Endothelial cell of hepatic sinusoid (primary cell): ENCODE measurements at regions not wholly inside any gene's neighbourhood (a gene's known extent, or its start where the extent isn't known, plus 50 kb on each side); places are given as distances from the start of the nearest gene placed in this dataset.
"Not testable (repeated sequence)": the region's sequence is repeated elsewhere in the genome, so short reads cannot be mapped to it uniquely, and the experiment has no call there.

Source experiments
- in situ Hi-C: cut with HindIII; loops from 2 replicates; pipeline ENCODE4 v1.10.0; 2017; ENCODE audit warnings: low sequenced_read_pairs

DNA sequence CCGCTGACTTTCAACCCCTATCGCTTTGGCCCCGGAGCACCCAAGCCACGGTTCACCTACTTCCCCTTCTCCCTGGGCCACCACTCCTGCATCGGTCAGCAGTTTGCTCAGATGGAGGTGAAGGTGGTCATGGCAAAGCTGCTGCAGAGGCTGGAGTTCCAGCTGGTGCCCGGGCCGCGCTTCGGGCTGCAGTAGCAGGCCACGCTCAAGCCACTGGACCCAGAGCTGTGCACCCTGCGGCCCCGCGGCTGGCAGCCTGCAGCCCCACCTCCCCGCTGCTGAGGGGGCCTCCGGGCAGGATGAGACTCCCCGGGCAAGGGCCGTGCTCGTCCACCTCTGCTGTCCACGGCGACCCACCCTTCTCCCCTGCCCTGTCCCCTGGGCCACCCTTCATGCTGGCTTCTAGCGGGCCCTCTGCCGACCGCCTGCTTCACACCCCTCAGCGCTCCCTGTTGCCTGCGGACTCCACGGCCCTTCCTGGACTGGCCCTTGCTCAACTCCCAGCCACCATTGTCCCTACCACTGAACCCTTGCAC lies 92.2 kb upstream of the TRABD2B start:
- in situ Hi-C loops = loop anchor here (10.0 kb wide), 1 partner anchor 55 kb away; no protein-coding TSS in a partner anchor

DNA sequence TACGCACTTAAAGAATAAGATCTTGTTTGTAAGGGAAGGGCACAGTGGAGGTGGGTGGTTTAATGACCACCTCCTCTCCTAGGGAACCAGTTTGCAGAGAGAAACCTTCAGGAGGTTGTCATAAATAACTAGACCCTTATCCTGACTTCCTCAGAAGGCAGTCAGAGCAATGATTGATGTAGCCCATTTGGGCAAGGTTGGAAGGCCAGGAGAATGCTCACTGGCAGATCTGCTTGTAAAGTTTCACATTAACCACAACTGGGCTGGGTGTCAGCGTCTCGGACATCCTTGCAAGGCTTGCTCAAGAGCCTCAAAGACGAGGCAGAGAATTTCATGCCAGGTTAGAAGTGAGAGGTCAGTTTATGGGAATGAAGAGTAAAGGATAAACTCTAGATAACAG lies 87.6 kb upstream of the TRABD2B start:
- in situ Hi-C loops = loop anchor here (10.0 kb wide), 1 partner anchor 60 kb away; no protein-coding TSS in a partner anchor

DNA sequence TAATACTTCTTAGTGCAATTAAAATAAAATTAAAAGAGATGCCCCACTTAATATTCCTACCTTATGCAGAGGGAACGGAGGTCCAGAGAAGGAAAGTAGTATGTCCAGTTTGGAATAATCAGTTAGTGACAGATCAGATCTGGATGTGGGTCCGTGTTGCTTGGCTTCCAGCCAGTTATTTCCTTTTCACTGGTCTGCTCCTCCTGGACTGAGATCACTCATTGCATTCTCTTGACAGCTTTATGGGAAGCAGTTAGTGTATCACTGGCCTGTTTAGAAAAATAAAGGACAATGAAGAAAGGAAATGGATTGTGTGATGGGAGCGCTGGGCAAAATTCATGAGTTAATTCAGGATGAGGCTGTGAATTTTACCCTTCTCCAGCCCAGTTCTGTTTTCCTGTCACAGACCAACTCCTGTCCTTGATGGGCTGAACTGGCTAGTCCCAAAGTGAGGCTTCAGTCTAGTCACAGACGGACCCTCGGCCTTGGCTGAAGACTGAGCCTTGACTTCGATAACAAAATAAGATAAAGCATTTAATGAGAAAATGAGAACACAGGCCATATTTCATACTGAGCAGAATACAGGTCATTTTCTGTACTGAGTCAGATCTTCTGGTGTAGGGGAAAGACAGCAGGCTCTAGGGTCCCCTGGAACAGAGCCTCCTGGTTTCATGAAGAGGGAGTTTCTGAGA lies 85.2 kb upstream of the TRABD2B start:
- in situ Hi-C loops = loop anchor here (10.0 kb wide), 1 partner anchor 62 kb away; no protein-coding TSS in a partner anchor

DNA sequence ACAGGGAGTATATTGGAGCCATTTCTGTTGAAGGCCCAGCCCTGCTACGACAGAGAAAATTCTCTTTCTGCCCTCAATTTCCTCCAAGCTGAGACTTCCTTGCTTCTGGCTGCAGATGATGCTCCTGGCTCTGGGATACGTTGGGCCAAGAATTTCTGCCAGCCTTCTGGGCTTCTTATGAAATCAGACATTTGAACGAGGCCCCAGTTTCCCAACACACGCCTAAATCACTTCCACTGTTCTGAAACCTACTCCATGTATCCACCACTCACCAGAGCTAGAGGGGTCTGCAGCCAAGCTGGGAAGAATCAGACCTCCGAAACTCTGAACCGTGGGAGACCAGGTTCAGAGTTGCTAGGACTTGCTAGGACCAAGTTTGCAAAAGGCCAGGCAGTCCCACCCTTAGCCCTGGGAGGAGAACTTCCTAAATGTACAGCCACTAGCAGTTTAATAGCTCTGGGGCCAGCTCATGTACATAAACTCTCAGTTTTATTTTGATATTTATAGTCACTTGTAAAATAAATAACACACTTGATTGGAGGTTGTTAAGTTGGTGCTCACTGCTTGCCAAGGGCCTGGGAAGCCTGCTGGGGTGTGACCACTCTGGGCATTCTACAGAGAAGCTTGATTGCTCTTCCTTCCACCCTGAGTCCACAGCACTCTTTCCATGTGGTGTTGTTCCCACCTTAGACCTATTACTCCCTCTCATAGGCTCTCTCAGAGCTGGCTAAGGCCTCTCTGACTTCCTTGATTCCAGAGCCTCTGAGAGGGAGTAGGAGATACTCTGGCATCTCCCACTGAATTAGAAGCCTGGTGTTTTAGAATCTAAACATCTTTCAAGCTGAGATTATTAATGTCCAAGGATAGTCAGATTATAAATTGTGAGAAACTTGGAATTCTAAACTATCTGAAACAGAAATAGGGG lies 83.4 kb upstream of the TRABD2B start:
- in situ Hi-C loops = loop anchor here (10.0 kb wide), 1 partner anchor 64 kb away; no protein-coding TSS in a partner anchor

DNA sequence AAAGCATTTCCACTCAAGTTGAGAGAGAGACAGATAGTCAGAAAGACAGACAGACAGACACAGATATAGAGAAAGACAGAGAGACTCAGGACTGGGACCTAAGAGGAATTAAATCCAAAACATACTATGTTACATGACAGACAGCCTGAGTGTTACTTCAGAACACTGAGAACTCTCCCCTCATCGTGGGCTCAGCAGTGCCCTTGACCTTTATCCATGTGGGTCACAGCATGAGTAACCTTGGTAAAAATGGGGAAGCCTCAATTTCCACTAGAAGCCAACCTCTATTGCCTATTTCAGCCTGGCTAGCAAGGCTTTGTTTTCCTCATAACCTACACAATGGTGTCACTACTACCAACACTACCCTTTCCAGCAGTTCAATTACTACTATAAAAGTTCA lies 81.9 kb upstream of the TRABD2B start:
- in situ Hi-C loops = no loop called here

DNA sequence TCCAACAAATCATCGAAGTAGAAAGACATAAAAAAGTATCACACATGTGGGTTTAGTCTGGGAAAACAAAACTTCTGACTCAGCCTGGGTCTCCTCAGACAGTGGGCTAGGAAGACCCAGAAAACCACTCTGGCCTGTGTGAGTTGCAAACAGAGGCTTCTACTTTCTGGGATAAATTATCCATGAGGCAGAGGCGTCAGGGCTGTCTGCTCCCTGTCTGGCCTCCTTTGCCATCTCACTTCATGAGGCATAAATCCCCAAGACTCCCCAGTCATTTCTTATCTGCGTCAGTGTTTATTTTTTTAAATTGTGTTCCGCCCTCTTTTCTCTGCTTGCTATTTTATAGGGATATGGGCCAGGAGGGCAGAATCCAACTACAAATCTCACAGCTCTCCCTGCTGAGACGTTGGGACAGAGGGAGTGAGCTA lies 80.6 kb upstream of the TRABD2B start:
- in situ Hi-C loops = no loop called here

DNA sequence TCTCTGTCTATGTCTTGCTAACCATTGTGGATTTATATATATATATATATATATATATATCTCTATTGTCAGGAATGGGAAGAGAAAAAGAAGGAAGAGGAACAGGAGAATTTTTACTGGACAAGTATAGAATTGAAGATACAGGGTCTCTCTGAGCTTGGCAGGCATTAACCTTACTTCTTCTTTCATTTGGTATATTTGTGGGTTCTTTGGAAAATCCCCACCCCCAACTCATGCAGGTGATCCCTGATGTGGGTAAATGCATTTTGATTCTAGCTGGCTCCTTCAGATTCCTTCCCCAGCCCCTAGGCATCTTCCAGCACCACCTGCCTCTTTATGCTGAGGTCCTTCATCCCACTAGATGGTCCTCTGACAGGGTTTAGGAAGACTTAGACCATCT lies 78.8 kb upstream of the TRABD2B start:
- in situ Hi-C loops = no loop called here

DNA sequence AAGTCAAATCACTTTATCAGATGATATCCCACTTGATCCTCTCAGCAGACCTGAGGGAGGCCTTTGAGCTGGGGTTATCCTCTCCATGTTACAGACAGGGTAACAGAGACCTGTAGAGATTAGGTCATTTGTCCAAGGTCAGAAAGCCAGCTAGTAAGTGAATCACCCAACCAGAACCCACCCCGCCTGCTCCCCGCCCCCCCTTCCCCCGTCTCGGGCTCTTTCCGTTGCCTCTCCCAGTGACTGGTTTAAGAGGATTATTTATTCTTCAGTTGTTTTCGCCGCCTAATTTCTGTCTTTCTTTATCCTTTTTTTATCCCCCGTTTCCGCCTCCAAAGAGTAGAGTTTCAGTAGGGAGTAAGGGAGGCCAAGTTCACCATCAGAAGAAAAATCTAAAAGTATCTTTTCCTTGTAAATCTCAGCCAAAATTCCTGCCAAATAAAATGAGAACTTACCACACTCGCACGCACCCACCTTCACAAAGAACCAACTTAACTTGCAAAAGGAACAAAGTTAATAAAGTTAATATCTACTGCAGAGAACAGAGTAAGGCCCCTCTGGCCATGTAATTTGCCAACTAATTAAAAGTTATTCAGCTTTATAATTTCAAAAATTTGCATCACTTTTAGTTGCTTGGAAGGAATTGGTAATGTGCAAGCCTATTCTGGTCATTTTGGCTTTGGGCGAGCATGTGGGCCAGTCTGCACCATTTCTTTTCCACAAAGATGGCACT lies 76.8 kb upstream of the TRABD2B start:
- in situ Hi-C loops = no loop called here

DNA sequence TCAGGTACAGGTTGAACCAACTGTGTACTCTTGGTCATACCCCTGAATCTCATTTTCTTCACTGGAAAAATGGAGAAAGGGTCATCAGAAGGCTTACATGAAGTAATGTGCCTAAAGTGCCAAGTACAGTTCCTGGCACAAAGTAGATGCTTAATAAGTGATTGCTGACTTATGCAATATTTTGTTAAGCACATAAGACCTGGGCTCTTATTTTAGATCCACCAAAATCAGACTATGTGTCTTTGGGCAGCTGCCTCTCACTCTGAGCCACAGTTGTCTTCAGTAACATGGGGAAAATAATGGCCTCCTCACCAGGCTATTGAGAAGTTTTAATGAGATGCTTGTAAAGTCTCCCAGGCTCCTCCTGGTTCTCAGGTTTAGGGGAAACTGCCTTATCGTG lies 74.3 kb upstream of the TRABD2B start:
- in situ Hi-C loops = no loop called here

DNA sequence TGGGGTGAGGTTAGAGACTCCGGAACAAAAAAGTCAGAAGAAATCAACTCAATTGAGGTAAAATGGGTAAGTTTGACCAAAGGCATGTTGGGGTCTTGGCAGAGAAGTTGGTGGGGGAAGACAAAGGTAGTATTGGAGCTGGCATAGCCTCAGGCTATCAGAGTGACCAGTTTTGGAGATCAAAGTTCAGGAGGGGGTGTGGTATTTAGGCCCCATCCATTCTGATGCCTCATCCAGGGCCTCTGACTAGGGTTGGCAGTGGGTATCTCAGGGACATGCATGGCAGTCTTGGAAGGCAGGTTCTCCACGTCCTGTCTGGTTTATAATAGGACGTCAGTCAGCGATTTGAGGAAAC lies 73.2 kb upstream of the TRABD2B start:
- in situ Hi-C loops = no loop called here

DNA sequence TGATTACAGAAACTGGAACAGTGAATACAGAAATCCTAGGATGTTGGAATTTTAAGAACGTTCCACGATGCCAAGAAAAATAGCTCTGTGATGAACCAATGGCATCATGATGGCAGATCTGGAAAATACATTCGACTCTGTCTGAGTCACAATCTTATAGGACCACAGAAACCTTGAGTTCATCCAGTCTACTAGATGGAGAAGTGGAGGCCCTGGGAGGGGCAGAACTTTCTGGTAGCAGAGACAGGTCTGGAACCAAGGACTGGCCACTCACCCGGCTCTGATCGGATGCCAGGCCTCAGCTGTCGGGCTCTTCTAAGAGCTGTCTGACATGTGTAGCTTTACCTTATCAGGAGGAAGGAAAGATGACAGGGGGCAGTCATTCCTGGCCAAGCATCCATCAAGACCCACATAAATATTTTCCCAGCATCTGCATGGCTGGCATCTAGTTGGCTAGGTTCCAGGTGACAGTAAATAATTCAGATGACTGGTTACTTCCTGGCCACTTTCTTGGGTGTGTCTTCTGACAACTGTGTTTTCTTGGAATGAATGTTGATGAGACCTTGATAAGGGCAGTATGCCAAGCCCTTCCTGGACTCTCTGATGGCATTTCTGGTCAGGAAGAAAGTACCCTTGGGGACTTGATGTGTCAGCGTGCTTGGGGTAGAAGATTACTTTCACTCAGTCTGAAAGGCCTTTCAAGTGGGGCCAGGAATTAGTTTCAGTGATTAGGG lies 72.6 kb upstream of the TRABD2B start:
- in situ Hi-C loops = no loop called here

DNA sequence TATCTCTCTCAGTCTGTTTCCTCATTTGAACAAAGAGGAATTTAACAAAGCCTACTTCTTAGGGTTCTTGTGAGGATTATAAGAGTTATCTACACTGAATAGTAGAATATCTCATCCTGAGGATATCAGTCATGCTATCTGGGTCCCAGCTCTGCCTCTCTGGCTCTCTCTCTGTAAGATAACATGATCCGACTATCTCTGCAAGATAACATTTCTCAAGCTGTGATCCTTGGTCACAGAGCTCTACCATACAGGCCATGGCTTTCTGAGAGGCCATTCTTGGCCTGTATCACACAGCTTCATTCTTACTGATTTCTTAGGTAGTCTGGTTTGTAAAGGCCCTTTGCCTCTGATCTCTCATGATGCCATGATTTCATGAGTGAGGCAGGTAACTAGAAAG lies 71.0 kb upstream of the TRABD2B start:
- in situ Hi-C loops = no loop called here

DNA sequence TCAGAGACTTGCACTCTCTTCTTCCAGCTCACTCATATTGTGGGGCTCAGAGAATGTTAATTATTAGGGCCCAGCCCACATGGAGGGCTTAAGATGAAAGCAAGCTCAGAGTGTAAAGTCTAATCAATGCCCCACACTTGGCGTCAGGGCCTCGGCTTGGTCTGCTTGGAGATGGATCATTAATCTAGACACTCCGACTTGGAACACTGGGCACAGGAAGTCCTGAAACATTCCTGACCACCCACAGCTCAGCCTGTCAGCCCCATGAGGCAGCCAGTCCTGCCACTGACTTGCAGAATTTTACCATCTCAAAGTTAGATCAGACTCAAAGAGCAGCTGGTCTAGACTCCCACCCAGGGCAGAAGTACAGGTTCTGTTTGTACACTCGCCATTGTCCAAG lies 69.8 kb upstream of the TRABD2B start:
- in situ Hi-C loops = no loop called here

DNA sequence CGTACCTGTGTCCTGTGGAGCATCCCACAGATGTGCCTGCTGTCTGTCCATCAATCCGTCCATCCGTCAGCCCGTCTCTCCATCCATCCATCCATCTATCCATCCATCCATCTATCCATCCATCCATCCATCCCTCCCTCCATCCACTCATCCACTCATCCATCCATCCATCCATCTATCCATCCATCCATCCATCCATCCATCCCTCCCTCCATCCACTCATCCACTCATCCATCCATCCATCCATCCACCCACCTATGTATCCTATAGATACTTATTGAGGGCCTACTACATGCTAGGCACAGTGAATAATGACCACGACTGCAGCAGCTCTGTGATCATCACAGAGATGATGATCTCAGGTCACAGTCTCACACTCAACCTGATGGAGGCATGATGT lies 67.5 kb upstream of the TRABD2B start:
- in situ Hi-C loops = not testable (repeated sequence)

DNA sequence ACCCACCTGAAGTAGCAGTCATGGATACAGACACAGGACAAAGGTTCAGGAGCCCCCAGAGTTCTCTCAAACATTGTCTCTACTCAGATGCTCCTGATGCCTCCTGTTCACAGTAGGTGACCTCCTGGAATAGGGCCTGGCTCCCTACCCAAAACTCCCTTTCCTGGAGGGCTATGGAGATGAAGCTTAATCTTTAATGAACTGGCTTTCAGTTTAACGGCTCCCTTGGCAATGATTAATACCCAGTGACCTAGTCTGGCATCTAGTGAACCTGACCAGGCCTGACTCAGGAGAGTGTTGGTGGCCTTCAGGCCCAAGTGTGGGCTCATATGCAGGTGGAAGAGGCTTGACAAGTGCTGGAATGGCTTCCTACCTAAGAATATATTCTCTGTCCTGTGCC lies 65.2 kb upstream of the TRABD2B start:
- in situ Hi-C loops = no loop called here

DNA sequence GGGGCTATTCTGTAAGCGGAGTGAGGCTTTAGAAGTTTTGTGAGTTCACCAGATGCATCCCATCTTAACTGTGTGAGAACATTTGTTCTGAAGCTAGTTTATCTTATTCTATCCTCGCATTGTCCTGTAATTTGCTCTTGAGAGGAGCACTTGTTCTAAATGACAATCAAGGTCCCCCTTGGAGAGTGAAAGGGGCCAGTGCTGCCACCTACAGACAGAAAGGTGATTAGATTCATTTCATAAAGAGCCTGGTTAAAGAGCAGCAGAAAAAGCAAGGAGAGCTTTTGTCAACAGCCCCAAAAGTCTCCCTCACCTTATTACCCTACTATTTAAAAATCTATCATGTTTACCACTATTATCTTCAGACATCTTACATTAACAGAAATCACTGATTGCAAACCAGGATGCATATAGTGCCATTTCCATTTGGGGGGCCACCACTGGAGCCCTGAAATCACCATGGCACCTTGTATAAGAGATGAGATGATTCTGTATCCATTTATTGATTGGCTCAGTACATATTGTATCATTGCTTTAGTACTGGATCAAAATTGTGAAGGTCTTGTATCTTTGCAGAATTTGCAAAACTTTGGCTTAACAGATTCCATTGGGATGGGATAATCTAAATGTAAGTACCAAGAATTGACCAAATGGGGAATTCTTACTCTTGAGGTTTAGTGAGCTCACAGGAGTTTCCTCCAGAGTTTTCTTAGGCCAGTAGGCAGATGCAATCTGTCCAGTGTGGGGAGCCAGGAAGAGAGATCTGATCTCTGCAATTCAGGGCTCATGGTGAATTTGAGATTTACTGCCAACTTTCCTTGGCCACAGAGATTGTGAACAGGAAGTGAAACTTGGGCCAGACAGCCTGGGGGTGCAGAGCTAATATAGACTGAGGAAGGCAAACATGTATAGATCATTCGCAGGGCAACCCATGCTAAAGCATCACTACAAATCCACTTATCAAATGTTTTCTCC lies 64.3 kb upstream of the TRABD2B start:
- in situ Hi-C loops = no loop called here

DNA sequence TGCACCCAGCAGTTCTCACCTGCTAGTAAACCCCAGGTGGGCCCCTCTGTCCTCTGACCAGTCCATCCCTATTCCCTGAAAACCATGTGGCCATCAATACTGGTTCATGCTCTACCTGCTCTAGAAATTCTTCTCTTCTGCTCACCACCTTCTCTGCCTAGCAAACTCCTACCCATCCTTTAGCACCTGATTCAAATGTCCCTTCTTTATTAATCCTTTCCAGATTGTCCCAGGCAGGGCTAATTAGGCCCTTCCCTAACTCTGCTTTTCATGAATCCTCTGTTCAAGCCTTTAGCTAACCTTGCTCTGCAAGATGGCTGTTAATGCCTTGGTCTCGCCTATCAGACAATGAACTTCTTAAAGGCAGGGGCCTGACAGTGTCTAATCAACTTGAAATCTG lies 62.1 kb upstream of the TRABD2B start:
- in situ Hi-C loops = no loop called here

DNA sequence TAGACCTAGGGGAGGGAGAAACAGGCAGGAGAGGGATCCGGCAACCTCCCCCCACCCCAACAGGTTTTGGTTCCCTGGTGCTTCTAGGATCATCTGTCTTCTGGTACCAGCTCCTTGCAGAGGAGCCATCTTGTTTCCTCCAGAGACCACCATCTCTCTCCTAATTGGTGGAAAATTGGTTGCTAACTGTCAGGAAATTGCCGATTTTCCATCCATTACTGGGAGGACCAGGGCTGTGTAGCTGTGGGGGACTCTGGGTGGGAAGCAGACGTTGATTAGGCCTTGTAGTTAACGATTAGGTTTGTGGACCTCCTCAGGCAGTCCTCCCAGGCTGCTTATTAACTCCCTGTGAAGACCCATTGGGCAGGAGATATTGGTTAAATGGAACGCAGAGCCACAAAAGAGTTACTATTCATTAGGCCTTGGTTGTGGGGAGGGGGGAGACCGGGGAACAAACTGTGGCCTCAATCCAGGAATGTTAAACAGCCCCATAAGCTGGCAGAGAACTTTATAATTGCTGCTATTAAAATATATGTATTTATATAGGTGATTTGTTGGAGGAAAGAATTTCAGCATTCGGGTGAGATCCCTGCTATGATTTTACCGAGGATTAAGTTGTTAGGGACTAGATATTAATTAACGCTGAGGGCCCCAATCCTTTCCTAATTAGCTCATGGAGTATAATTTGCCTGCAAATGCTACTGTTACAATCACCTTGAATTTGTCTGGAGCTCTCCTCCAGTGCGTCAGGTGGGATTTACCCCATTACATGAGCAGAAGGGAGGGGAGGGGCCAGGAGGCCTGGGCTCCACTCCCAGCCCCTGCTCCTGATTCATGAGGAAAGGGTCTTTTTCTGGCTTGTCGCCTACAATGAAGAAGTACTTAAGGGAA lies 61.2 kb upstream of the TRABD2B start:
- in situ Hi-C loops = no loop called here
